ENCODE measurements at regions not wholly inside any gene's neighbourhood (a gene's known extent, or its start where the extent isn't known, plus 50 kb on each side); places are given as distances from the start of the nearest gene placed in this dataset.
"Not testable (repeated sequence)": the region's sequence is repeated elsewhere in the genome, so short reads cannot be mapped to it uniquely, and the experiment has no call there.

DNA sequence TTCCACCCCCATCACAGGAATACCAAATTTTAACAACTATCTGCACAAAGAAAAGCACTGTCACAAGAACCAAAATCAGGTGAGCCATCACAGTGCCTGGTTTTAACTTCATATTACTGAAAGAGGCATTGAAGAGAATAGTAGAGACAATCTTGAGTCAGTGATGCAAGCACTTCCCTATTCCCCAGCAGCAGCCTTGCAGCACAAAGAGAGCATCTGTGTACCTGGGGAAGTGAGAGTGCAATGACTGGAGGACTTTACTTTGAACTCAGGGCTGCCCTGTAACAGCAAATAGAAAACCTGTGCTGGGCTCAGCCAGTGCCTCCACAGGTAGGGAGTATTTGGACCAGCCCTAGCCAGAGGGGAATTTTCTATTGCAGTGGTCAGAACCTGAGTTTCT, 361.8 kb downstream of the TEX13C start:
- DNase-seq: no peak

- DNase-seq: not testable (repeated sequence)
Measured at GRCh38 chrX:125690522-125690921, 370.9 kb downstream of the TEX13C start.

DNA sequence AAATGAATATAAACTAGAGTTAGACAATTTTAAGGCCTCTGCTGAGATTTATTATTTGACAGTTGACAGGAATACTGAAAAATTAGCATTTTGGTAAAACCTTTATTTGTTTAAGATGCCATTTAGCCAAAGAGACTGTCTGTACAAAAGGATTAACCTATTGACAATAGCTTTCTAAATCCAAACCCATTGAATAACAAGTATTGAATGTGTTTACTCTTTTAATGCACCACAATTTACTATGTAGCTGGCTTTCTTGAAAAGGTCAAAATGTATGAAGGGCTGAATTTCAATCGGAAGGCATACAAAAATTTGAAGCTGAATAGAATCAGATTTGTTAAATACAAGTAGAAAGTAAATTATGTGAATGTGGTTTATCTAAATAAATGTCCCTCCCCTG, 374.5 kb downstream of the TEX13C start:
- DNase-seq: no peak

- DNase-seq: no peak
Measured at GRCh38 chrX:125709074-125709473, 389.4 kb downstream of the TEX13C start.

DNA sequence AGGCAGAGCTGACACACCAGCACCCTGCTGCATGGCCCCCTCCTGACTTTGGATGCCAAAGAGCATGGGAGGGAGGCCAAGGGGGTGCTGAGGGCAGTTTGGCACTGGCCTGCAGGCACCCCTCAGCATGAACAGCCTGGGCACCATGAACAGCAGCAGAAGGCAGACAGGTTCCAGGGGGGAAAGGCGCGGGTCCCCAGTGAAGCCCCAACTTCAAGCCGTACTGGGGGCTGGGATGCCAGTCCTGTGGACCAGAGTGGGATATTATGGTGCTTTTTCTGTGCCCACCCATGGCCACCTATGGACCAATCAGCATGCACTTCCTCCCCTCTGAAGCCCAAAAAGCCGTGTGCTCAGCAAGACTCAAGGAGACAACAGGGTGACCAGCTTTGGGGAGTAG, 389.9 kb downstream of the TEX13C start:
- no peak for DNase-seq

DNA sequence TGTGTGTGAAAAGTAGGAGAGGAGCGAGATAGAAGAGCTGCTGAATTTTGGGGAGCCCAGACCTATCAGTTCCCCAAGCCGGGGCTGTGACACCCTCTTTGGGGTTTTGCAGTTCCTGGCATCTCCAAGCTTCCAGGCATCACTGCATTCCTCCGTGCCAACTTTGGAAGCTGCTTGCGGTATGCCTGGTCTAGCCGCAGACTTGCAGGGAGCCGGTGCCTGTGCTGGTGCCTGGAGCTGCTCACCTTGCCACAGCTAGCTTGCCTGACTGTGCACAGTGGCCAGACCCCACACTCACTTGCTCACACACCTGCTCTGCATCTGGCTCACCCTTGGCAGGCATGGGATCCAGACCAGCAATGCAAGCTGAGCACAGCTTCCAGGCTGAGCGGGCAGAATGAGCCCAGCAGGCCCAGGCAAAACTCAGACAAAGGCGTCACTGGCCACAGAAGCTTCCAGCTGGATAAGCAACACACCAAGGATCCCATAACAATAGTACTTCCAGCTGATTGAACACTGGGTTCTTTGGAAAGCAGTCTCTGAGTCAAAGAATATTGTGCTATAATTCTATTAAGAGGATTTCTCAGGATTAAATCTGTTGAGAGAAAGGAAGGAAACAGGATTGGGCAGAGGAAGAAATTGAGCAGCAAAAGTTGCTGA, 390.9 kb downstream of the TEX13C start:
- DNase-seq: no peak

DNA sequence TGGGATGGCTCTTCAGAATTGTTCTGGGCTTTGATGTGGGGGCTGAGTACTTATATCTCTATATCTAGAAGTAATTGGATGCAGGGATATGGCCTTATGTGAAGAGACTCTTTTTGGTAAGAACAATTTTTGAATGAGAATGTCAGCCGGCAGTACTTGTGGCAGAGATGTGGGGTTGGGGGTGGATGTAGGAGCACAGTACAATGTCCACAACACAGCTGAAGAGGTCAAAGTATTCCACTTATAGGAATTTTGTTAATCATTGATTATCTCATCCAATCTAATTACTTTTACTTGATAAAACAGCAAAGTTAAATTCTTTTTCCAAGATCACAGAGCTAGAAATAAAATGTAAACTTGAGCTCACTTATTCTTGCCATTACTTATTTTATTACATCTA, 391.4 kb downstream of the TEX13C start:
- no peak for DNase-seq

- DNase-seq: no peak
Measured at GRCh38 chrX:125713633-125714032, 394.0 kb downstream of the TEX13C start.

DNA sequence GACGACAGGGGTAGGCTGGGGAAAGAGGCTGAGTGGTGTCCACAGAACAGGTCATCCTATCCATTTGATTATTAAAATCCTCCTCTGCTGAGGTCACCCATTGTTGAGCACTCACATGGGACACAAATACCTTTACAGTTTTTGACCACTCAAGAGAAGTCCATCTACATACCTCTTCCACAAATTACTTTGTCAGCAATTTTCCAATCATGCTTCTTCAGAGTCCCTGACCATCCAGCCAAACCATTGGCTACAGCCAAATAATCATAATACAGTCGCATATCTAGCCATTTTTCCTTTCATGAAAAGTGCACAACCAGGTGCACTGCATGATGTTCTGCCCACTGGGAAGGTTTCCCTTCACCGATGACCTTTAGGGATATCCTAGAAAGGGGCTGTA, 407.4 kb downstream of the TEX13C start:
- DNase-seq: no peak

GRCh38 chrX:125736008-125736729, 416.5 kb downstream of the TEX13C start:
- DNase-seq: no peak

DNA sequence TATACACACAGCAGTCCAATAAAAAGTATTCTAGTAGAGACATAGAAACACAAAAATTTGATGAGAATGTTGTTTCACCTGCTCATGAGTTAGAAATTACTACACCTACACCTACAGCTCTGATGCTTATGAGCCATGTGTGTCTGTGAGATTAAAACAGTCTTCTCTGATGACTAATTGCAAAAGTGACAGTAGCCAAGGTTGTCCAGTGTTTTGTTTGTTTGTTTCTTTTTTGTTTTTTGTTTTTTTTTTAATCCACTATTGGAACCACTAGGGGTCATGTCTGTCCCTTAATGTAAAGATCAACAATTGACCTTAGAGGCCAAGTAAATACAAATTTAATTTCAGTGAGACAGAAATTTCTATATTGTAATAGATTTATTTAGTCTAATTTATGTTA, 423.1 kb downstream of the TEX13C start:
- DNase-seq: no peak

GRCh38 chrX:125744914-125745313, 421.2 kb downstream of the DCAF12L2 start:
- no peak for DNase-seq

DNA sequence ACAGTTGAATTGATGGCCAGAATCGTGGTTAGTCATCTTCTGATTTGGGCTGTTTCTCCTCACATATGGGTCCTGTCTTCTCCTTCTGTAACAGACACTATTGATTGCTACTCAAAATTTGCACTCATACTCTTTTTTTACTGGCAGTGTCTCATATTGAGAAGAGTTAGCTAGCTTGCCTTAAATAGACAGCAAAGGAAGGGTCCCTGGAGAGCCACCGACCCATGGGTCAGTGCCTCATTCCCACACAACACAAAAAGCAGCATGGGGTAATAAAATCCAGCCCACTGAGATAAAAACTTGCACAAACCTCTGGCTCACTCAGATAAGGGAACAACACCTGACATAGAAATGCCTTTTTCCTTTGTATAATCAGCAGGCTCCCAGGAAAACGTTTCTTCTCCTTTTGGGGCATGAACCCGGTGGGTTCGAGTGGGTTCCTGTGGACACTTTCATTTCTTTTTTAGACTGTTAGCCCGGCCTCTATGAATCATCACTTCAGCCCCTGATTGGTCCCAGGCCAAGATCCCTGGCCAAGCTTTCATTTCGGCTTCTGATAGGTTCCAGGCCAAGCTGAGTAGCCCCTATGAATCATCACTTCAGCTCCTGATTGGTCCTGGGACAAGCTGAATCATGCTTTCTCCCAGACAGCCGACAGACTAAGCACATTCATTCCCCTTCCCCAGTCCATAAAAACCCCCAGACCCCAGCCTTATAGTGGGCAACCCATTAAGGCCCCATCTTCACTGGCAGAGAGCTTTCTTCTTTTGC, 408.1 kb downstream of the DCAF12L2 start:
- no peak for DNase-seq

DNA sequence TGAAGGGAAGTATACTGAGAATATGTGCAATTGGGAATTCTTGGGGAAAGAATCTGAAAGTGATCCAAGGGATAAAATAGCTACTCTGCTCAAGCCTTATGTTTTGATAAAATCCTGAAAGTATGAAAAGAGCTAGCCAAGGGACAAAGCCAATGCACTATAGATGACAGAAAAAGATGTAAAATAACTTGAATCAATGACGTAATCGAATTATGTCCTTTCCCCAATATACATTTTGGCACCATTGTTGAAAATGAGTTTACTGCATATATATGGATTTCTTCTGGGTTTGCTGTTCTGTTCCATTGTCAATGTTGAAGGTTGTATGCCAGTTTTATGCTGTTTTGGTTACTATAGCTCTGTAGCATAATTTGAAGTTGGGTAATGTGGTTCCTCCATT, 407.3 kb downstream of the DCAF12L2 start:
- no peak for DNase-seq

DNA sequence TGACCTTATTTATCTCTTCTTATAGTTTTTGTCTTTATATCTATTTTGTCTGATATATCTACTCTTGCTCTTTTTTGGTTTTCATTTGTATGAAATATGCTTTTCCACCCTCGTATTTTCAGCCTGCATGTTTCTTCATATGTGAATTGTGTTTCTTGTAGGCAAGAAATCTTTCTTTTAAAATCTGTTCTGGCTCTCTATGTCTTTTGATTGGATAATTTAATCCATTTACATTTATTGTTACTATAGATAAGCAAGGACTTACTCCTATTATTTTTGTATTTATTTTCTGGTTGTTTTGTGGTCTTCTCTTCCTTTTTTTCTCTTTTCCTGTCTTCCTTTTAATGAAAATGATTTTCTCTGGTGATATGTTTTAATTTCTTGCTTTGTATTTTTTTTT, 403.1 kb downstream of the DCAF12L2 start:
- no peak for DNase-seq

- no peak for DNase-seq
Measured at GRCh38 chrX:125765347-125765746, 400.7 kb downstream of the DCAF12L2 start.

- DNase-seq: no peak
Measured at GRCh38 chrX:125769628-125770027, 396.5 kb downstream of the DCAF12L2 start.

DNA sequence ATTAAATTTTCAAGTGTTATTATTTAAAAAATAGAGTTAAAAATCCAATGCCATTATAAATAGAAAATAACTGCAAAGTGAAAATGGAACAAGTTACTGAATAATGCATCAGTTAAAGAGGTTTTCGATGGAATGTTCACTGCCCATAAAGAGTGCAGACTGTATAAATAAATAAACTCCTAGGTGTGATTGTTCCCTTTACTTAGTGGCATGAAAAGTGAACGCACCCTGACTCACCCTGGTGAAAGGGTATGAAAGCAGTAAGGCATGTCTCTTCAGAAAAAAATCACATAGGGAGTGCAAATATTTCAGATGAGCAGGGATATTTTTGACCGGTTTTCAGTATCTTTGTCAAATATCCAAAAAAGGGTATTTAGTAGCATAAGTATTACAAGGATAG, 387.8 kb downstream of the DCAF12L2 start:
- DNase-seq: no peak

DNA sequence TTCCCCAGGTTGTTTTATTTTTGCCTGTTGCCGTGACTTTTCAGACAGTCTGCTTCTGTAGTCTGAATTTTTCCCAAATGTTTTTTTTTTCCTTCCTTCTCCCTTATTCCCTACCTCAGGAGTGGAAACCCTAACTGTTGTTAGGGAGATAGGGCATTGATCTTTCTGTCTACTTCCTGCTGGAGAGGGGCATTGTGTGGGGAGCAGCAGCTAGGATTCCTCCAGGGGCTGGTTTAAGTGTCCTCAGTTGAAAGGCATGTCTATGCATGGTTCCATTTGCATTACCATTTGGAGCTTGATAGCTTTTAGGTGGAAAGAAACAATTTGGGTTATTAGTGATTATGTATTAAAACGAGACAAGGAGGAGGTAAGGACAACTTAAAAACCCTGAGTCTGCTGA, 383.9 kb downstream of the DCAF12L2 start:
- DNase-seq: no peak

GRCh38 chrX:125786316-125786715, 379.8 kb downstream of the DCAF12L2 start:
- no peak for DNase-seq

GRCh38 chrX:125791787-125792186, 374.3 kb downstream of the DCAF12L2 start:
- DNase-seq: no peak

DNA sequence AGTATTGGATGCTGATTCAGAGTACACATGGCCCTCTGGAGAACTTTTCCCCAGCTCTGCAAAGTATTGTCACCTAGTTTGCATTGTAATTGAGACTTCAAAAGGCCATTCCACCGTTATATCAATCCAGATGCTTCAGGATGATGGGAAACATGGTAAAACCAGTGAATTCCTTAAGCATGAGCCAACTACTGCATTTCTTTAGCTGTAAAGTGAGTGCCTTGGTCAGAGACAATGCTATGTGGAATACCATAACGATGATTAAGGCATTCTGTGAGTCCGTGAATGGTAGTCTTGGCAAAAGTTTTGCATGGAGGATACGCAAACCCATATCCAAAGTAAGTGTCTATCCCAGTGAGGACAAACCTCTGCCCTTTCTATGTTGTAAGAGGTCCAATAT, 355.2 kb downstream of the DCAF12L2 start:
- DNase-seq: no peak

DNA sequence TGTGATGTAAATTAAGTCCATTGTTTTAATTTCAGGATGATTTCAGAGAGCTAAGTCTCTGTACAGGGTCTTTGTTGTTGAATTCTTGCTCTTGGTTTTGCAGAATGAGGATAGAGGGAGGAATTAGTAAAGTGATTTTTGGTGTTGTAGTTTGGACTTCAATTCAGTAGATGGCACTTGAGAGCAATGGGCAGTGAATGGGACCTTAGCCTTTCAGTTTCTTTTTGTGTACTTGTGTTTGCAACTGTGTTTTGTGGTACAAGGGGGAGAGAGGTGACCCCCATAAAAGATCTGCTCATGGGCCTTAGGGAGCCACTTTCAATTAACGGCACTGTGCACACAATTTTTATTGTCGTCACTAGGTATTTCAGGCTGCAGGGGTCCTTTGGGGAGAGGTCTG, 340.0 kb downstream of the DCAF12L2 start:
- DNase-seq: no peak
